ENCODE measurements at regions not wholly inside any gene's neighbourhood (a gene's known extent, or its start where the extent isn't known, plus 50 kb on each side); places are given as distances from the start of the nearest gene placed in this dataset.

- TF ChIP-seq, protein P1, sequence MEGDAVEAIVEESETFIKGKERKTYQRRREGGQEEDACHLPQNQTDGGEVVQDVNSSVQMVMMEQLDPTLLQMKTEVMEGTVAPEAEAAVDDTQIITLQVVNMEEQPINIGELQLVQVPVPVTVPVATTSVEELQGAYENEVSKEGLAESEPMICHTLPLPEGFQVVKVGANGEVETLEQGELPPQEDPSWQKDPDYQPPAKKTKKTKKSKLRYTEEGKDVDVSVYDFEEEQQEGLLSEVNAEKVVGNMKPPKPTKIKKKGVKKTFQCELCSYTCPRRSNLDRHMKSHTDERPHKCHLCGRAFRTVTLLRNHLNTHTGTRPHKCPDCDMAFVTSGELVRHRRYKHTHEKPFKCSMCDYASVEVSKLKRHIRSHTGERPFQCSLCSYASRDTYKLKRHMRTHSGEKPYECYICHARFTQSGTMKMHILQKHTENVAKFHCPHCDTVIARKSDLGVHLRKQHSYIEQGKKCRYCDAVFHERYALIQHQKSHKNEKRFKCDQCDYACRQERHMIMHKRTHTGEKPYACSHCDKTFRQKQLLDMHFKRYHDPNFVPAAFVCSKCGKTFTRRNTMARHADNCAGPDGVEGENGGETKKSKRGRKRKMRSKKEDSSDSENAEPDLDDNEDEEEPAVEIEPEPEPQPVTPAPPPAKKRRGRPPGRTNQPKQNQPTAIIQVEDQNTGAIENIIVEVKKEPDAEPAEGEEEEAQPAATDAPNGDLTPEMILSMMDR (IDR thresholded peaks at IDR 0.05): no peak
- no peak for TF ChIP-seq POLR2AphosphoS5 (IDR thresholded peaks at IDR 0.05; ENCODE audit: low read depth, low read length)
- no peak for TF ChIP-seq RAD21 (IDR thresholded peaks at IDR 0.05; ENCODE audit: low read length)
Observed at GRCh38 chr2:193303464-193303863, 1108.7 kb upstream of the TMEFF2 start.
